HS-5 (cell line): ENCODE measurements at regions not wholly inside any gene's neighbourhood (a gene's known extent, or its start where the extent isn't known, plus 50 kb on each side); places are given as distances from the start of the nearest gene placed in this dataset.
A peak's percentile ranks its signal among the peaks of the same experiment; 100 is the strongest.
"Not testable (repeated sequence)": the region's sequence is repeated elsewhere in the genome, so short reads cannot be mapped to it uniquely, and the experiment has no call there.

Experiments
- DNase-seq: peaks from one replicate; pipeline ENCODE4 v3.0.0-alpha.2; 2012; ENCODE audit warnings: low read depth

- DNase-seq, result no peak
These were observed 134.1 kb upstream of the TUT7 start for GRCh38 chr9:86488345-86488744.

GRCh38 chr9:86487838-86488233 lies 133.6 kb upstream of the TUT7 start:
- DNase-seq, result no peak

DNA sequence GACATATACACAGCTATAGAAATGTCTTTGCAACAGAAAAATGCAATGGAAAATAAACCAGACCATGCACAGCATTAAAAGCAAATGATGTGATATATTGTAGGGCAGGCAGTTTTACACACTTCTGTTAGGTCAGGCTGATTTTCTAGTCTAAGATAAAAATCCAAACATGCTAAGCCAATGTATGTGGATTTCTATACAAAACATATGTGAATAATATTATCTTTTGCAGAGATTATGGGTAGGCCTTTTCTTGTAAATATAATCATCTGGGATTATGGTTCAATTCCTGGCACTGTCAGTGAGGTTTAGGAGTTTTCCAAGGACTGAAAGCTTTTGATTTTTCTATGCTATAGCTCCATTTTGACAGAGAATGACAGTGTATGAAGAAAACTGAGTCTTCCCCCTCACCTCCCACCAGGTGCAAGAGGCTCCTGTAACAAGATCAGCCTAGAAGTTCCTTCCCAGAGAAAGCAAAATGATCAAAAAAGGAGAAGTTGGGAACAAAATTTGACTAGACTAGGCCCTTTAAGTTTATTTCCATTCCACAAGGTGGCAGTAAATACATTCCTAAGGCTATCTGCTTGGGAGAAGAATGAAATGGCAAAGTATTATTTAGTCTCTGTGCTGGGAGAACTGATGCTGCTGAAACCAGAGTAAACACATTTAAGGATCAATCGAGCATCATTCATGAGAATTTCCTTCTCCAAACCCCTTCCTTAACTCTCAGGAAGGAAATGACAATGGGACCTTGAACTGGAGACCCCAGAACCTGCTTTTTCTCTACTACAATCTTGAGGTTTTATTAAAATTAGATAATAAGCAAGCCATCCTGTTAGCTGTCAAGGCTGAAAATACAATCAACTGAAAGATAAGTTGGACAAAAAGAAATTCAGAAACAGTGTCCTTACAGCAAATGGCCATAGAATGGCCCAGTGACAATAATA lies 133.0 kb upstream of the TUT7 start:
- DNase-seq, result peak; percentile 41

DNA sequence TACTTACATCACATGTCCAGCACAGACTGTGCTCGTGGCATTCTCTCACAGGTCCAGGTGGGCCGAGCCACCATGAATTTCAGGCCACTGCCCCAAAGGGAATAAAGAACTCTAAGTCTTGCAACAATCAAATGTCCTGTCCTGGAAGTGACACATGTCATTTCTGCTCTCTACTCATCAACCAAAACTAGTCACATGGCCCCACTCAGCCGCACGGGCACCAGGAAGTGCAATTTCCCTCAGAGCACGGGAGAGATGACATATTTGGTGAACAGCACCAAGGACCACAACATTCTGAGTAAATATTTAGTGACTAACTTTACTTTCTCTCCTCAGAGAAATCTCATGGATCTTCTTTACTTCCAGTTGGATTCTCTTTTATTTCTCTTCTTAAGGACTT lies 131.1 kb upstream of the TUT7 start:
- DNase-seq, result no peak

DNA sequence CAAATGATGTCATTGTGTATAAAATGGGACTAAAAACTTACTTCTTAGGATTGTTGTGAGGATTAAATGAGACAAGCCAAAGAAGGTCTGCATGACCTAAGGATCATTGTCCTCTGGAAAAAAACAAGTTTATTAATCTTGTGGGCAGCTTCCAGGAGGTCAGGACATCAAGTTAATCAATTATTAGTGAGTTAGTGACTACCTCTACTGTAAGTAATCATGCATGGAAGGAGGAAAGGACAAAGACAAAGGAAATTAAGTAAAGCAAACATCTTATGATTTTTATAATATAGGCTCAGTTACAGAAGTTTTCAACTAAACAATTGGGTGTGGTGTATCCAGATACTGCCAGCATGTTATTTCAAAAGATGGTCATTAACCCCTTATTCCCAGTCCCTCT lies 129.3 kb upstream of the TUT7 start:
- DNase-seq, result no peak

DNA sequence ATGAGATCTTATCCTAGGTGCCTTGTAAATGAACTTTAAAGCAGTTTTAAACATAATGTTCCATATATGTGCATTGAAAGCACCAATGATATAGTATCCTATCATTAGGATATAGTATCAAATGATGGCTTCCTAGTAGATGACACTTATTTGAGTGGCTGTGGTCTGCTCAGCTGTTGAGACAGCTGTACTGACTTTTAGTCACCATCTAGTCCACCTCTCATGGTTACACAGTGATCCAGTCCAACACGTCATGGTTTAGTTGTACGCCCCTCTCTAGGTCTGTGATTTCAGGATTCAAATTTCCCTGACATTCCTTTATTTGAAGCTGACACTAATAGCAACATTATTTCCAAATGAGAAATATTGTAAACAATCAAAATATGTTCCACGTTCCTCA lies 127.3 kb upstream of the TUT7 start:
- DNase-seq, result no peak

GRCh38 chr9:86475255-86475654 lies 121.0 kb upstream of the TUT7 start:
- DNase-seq, result not testable (repeated sequence)

DNA sequence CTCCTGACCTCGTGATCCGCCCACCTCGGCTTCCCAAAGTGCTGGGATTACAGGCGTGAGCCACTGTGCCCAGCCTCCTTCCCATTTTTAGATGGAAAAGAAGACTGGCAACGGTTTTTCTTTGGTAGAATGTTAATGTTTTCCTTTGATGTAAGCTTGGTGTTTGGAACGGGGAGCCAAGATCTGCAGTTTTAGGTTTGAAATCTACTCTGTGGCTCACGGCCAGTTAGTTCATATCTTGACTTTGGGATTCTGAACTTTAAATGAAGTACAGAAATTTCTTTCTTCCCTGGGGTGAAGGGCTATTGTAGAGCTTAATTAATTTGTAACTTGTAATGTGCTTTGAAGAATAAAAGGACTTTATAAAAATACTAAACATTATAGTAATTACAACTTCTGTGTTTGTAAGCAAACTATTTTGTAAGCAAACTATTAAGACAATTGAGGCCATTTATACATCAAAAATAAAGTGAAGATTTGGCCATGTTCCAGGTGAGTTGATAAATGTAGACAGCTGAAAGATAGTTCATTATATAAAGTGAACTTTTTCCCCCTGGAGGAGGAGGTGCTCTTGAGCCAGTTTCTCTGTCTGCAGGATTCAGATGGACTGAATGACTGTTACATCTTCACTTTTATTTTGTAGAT lies 117.1 kb upstream of the TUT7 start:
- no peak for DNase-seq

- DNase-seq, result no peak
These were observed 116.1 kb upstream of the TUT7 start for GRCh38 chr9:86470326-86470725.

DNA sequence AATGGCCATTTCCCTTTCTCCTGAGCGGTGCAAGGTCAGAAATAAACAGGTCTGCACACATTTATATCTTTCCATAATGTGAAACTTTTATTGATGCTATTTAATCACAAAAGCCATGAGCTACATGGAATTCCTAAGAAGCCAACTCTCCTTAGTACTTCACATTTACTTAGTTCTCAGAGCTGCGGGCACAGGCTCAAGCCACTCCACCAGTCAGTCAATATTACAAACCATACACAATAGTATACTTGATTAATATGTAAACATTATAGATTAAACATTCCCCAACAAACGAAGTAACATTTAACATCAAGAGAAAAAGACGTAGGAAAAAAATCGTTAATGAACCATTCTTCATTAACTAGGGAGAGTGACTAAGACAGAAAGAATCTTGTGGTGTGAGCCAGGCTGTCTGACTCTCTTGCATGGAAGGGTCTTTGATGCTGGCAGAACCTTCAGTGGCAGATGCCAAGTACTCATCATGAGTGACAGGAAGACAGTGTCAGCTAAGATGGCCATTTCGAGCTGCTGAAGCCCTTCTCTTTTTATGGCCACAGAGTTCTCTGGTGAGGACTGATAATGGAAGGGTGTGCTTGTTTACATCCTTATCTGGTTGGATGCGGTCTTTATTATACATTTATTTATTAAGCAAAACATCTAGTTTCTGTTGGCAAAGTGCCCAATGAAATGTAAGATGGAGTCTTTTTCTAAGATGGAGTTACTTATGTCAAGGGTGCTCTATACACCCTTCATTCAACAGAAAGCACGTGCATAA lies 115.5 kb upstream of the TUT7 start:
- DNase-seq, result no peak

DNA sequence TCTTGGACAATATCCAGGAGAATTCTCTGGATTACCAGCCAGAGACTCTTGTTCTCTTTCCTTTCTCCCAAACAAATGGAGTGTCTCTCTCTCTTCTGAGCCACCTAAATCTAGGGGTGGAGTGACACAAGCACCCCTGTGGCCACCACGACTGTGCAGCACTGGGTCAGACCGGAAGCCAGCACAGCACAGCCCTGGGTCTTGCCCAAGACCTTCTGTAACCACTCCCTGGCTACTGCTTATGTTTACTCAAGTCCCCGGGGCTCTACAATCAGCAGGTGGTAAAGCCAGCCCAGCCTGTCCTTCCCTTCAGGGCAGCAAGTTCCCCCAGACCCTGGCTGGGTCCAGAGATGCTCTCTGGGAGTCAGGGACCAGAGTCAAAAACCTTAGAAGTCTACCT lies 110.0 kb upstream of the TUT7 start:
- no peak for DNase-seq

- DNase-seq, result peak; percentile 3
These were observed 106.2 kb upstream of the TUT7 start for GRCh38 chr9:86460216-86461002.

GRCh38 chr9:86459599-86460155 lies 105.5 kb upstream of the TUT7 start:
- no peak for DNase-seq

DNA sequence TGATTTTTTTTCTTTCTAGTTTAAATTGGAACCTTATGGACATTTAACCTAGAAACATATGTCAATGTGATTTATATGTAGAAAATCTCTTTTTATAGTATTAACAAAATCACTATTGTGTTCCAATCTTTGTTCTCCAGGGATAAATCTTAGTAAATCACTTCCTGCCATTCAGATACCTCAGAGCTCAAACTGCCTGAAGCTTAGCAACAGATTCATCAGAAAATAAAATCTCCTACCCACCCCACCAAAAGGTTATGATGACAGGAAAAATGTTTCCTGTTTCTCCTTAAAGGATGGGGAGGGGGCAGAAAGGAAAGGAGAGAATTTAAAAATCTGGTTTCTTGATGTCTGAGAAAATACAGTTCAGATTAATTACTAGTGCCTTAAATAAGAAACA lies 105.0 kb upstream of the TUT7 start:
- no peak for DNase-seq

- no peak for DNase-seq
These were observed 104.1 kb upstream of the TUT7 start for GRCh38 chr9:86458191-86458855.

GRCh38 chr9:86456416-86456815 lies 102.2 kb upstream of the TUT7 start:
- DNase-seq, result no peak

GRCh38 chr9:86454701-86455615 lies 100.7 kb upstream of the TUT7 start:
- DNase-seq, result no peak

DNA sequence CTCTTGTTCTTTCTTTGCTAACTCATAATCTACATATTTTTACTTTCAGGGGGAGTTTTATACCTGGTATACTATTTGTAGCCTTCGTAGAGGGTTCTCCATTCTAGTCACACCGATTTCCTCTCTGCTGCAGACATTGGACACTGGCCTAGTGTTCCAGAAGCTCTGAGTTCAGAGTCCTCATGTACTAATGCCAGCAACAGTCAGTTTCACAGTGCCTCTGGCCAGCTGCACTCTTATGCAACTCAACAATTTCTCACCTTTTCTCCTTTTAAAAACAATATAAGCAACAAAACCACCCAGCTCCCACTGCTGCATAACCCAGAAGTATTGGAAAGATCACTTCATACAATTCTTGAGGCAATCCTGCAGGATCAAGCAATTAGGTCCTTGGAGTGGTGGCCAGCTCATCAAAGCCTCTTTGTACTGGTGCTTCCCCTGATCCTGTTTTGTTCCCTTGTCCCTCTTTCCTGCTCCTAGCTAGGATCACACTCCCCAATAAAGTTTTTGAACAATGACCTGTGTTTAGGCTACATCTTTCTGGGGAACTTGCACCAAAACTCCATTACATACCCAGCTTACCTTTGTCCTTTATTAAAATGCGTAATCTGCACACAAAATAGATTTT lies 98.1 kb upstream of the TUT7 start:
- DNase-seq, result no peak

- DNase-seq, result no peak
These were observed 95.0 kb upstream of the TUT7 start for GRCh38 chr9:86449246-86449645.
